Adrenal gland (tissue), 9 donors: ENCODE measurements at regions not wholly inside any gene's neighbourhood (a gene's known extent, or its start where the extent isn't known, plus 50 kb on each side); places are given as distances from the start of the nearest gene placed in this dataset.

ENCODE experiments used
- DNase-seq, 7 donors: peaks; one replicate each; pipeline ENCODE4 v3.0.0-alpha.2; 2019 to 2020
- H3K27ac ChIP-seq, 5 donors: fragments of 200-600 bp; sonication (generic) in 4 of 5; 1 replicate in 3 of 5; 2 replicates in 2 of 5; pipeline versions ENCODE4 v1.5.1 to v1.8.0; 2016 to 2020; ENCODE audit warnings: mild to moderate bottlenecking in 1 of 5
- H3K27me3 ChIP-seq: fragments of 200-600 bp; 2 replicates; pipeline ENCODE4 v1.8.0; 2021
- H3K36me3 ChIP-seq, 2 donors: fragments of 200-600 bp; replicated peaks in 1 of 2; 1 replicate in 1 of 2; 2 replicates in 1 of 2; pipeline versions ENCODE4 v1.5.1 to v1.8.0; 2018 to 2022
- H3K4me1 ChIP-seq, 2 donors: fragments of 200-600 bp; replicated peaks in 1 of 2; 1 replicate in 1 of 2; 2 replicates in 1 of 2; pipeline versions ENCODE4 v1.5.1 to v1.8.0; 2018 to 2021
- H3K4me3 ChIP-seq, 4 donors: fragments of 200-600 bp; sonication (generic) in 3 of 4; one replicate each; pipeline ENCODE4 v1.5.1; 2016 to 2018
- H3K9me3 ChIP-seq, 3 donors: fragments of 200-600 bp; sonication (generic) in 1 of 3; replicated peaks in 1 of 3; 1 replicate in 2 of 3; 2 replicates in 1 of 3; pipeline versions ENCODE4 v1.5.1 to v1.8.0; 2016 to 2021
- POLR2A ChIP-seq, 2 donors: fragments of 450-650 bp; IDR thresholded peaks; one replicate each; pipeline ENCODE4 v1.6.1; 2017; ENCODE audit warnings: antibody characterized with exemption in 2 of 2, mild to moderate bottlenecking in 2 of 2, moderate library complexity in 1 of 2
- WGBS, 4 donors: extraction: QIAGEN DNeasy Blood & Tissue Kit in 2 of 4; methylation state at CpG; one replicate each; pipeline versions ENCODE4 v1.1.5 to v1.1.7; 2013 to 2017; 5-methylcytosine and 5-hydroxymethylcytosine counted together
- intact Hi-C, 2 donors: fragments of 100-400 bp; cut with DNase I; formaldehyde crosslinking; loops; one replicate each; pipeline versions ENCODE4 v1.14.1 to v1.15.0; 2022 to 2023
- TF ChIP-seq, protein P1 (sequence below), 6 experiments: fragments of 450-650 bp in 4 of 6; fragments of 200-600 bp in 2 of 6; sonication (generic) in 1 of 6; IDR thresholded peaks; 1 replicate in 5 of 6; 2 replicates in 1 of 6; pipeline versions ENCODE4 v1.5.1 to v1.8.0; 2016 to 2021; ENCODE audit warnings: antibody characterized with exemption in 6 of 6, mild to moderate bottlenecking in 2 of 6, moderate library complexity in 1 of 6
- donor health status: healthy with polysubstance abuse.
- donor health status: Bipolar disorder and iron deficiency.
- donor health status: DM: yes; HTN: yes; CAD: no.
- donor health status: DM: no; HTN: no; CAD: no.
- donor health status: DM: no; HTN: no; CAD: no.

DNA sequence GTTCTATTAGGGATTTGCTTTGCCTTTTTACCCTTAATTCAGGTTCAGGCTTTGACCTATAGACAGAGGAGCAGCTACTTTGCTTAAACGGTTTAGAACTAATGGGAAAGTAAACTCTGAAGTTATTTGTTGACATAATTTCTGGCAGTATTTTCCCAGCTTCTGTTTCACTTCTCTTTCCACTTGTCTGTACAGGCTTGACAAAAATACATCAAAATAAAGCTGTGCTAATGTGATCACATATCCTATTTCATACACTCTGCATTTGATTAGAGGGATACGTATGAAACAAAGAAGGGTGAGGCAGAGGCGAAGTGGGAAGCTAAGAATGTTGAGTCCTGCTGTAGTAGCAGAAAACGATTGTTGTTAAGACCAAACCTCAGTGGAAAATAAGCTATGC, 389.1 kb upstream of the RARB start:
- Histone ChIP-seq H3K27me3 (no peaks in the 10 kb centered on the region), H3K27ac (no peak overlapping the region), H3K4me1 (no peaks in the 10 kb centered on the region), H3K9me3 (no peaks in the 10 kb centered on the region), H3K36me3 (no peaks in the 10 kb centered on the region), H3K4me3 (no peak overlapping the region)
- WGBS, 4 donors = 41 to 51% (median 45%) methylated on average over 4 of the region's 4 CpGs
- intact Hi-C loops = no loop called here
- DNase-seq = no peak
- TF ChIP-seq, protein P1, sequence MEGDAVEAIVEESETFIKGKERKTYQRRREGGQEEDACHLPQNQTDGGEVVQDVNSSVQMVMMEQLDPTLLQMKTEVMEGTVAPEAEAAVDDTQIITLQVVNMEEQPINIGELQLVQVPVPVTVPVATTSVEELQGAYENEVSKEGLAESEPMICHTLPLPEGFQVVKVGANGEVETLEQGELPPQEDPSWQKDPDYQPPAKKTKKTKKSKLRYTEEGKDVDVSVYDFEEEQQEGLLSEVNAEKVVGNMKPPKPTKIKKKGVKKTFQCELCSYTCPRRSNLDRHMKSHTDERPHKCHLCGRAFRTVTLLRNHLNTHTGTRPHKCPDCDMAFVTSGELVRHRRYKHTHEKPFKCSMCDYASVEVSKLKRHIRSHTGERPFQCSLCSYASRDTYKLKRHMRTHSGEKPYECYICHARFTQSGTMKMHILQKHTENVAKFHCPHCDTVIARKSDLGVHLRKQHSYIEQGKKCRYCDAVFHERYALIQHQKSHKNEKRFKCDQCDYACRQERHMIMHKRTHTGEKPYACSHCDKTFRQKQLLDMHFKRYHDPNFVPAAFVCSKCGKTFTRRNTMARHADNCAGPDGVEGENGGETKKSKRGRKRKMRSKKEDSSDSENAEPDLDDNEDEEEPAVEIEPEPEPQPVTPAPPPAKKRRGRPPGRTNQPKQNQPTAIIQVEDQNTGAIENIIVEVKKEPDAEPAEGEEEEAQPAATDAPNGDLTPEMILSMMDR (IDR thresholded peaks at IDR 0.05) = no peak
- TF ChIP-seq POLR2A (IDR thresholded peaks at IDR 0.05) = no peak

DNA sequence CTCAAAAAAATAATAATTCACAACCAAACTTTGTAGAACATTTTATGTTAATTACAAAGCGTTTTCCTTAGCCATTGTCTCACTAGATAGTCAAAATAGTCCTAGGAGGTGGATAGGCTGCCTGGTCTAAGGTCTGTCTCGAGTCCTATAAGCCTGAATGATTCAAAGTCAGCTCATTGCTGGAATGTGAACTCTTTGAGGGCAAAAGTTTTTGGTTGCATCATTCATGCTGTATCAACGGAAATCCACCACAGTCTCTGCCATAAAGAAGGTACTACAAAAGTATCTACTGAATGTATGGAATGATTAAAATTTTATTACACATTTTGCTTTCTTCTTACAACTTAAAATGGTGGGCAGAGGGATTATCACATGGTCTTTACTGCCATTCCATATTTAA, 387.3 kb upstream of the RARB start:
- WGBS, 4 donors = 55 to 71% (median 62%) methylated on average over 3 of the region's 3 CpGs
- no peak overlapping the region for H3K27ac ChIP-seq

DNA sequence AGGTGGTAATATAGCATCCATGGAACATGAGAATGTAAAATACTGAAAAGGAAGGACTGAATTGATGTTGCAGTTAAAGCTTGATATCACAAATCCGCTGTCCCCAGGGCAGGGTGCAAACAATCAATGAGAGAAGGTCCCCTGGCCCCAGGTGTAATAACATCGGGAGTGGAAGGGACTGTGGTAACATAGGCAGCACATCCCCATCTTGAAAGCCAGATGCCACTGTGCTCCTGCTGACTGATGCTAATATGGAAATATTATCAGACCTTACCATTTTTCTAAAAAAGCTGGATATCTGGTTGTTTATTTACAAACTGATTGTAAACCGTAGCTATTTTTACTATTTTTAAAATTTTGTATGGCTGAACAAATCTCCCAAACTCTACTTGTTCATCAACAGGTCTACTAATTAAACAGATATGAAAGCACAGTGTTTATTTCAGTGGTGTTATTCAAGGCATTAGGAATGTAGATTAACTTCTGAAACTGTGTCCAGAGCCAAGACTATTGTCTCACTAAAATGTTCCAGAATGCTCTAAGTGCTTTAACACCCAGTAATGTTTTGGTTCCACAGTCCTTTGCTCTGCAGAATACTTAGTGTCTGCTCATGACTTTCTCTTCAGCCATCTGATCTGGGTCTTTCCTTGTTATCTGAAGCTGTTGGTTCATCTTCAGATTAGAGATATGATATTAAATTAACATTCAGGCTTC, 386.0 kb upstream of the RARB start:
- no peaks in the 10 kb centered on the region for H3K36me3 ChIP-seq
- no peaks in the 10 kb centered on the region for H3K9me3 ChIP-seq
- H3K27ac ChIP-seq = no peak overlapping the region
- H3K4me1 ChIP-seq = peaks cover 0 to 4% of the 10 kb centered on the region in 2 donors
- 70 to 85% (median 81%) methylated on average over 3 of the region's 3 CpGs for WGBS, 4 donors
- no peak overlapping the region for H3K4me3 ChIP-seq
- TF ChIP-seq POLR2A (IDR thresholded peaks at IDR 0.05) = no peak
- TF ChIP-seq, protein P1 (IDR thresholded peaks at IDR 0.05) = no peak
- no peak for DNase-seq
- H3K27me3 ChIP-seq = no peaks in the 10 kb centered on the region
- intact Hi-C loops = no loop called here

More for the DNA sequence above, 387.3 kb upstream of the RARB start:
- Histone ChIP-seq H3K4me1 (no peaks in the 10 kb centered on the region), H3K4me3 (no peak overlapping the region), H3K9me3 (no peaks in the 10 kb centered on the region), H3K36me3 (no peaks in the 10 kb centered on the region), H3K27me3 (no peaks in the 10 kb centered on the region)
- intact Hi-C loops = no loop called here
- TF ChIP-seq, protein P1 (IDR thresholded peaks at IDR 0.05) = no peak
- no peak for TF ChIP-seq POLR2A (IDR thresholded peaks at IDR 0.05)
- no peak for DNase-seq

DNA sequence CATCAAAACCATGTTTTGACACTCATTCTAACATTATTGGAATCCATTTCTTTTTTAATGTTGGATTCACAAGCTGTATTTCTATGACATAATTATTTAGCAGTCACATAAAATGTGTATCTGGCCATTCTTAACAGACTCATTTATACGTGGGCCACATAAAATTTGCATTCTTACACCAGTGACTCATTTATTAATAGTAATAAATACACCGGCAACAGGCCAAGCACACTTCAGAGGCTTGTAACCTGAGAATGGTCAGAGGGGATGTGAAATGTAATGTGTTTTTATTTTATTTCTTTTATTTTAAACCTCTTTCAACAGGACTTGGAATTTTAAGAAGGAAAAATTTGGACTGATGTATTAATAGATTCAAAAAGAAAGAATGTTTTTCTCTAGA, 384.9 kb upstream of the RARB start:
- DNase-seq = no peak
- 68 to 86% (median 71%) methylated on average over 2 of the region's 2 CpGs for WGBS, 4 donors
- intact Hi-C loops = no loop called here
- TF ChIP-seq, protein P1 (IDR thresholded peaks at IDR 0.05) = no peak
- TF ChIP-seq POLR2A (IDR thresholded peaks at IDR 0.05) = no peak
- Histone ChIP-seq H3K27ac (no peak overlapping the region), H3K27me3 (no peaks in the 10 kb centered on the region), H3K4me1 (peaks cover 0 to 6% of the 10 kb centered on the region in 2 donors), H3K4me3 (no peak overlapping the region), H3K36me3 (no peaks in the 10 kb centered on the region), H3K9me3 (no peaks in the 10 kb centered on the region)
